ENCODE measurements at regions not wholly inside any gene's neighbourhood (a gene's known extent, or its start where the extent isn't known, plus 50 kb on each side); places are given as distances from the start of the nearest gene placed in this dataset.
"Not testable (repeated sequence)": the region's sequence is repeated elsewhere in the genome, so short reads cannot be mapped to it uniquely, and the experiment has no call there.

DNA sequence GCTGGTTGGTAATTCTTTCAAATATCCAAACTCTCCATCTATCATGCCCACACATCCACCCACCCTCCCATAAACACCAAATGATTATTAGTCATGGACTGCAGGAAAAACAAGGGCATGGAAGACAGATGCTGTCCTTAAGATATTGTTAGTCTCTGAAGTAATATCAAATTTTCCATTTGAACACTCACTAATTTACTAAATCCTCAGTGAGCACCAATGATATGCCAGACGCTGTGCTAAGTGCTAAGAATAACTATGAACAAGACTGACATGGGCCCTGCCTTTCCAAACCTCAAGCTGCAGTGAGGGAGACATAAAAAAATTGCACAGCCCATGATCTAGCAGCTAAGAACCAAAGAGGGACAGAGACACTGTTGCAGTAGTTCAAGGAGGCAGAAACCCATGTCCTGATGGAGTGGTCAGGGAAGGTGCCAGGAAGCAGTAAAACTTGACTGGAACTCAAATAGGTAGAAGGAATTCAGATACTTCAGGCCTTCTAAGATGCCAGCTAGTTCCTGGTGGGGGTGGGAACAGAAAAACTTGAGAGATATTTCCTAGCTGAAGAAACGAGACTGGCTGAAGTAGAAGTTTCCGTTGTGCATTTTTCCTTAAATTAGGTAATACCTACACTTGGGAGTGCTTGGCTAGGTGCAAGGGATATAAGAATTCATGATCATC lies 182.1 kb downstream of the OSR1 start:
- WGBS, 2 donors (ENCODE audit: low coverage in 1 of 2): 83 to 85% methylated on average over 3 of the region's 3 CpGs
- H3K36me3 ChIP-seq: no peaks in the 10 kb centered on the region
- no peaks in the 10 kb centered on the region for H3K9me3 ChIP-seq
- intact Hi-C loops (cut with DNase I; ENCODE audit: low total_unique reads): no loop called here
- in situ Hi-C loops (cut with MboI; ENCODE audit: low pct_ligation_motif_present in 1 of 4, low pct_unique_long_range_greater_than_20kb in 1 of 4, low sequenced_read_pairs in 3 of 4): no loop called here
- no peaks in the 10 kb centered on the region for H3K4me1 ChIP-seq
- no peak overlapping the region for H3K4me3 ChIP-seq
- no peak overlapping the region for H3K27ac ChIP-seq
- no peak for TF ChIP-seq EP300 (IDR thresholded peaks at IDR 0.05; ENCODE audit: low read depth)
- TF ChIP-seq, protein P1, sequence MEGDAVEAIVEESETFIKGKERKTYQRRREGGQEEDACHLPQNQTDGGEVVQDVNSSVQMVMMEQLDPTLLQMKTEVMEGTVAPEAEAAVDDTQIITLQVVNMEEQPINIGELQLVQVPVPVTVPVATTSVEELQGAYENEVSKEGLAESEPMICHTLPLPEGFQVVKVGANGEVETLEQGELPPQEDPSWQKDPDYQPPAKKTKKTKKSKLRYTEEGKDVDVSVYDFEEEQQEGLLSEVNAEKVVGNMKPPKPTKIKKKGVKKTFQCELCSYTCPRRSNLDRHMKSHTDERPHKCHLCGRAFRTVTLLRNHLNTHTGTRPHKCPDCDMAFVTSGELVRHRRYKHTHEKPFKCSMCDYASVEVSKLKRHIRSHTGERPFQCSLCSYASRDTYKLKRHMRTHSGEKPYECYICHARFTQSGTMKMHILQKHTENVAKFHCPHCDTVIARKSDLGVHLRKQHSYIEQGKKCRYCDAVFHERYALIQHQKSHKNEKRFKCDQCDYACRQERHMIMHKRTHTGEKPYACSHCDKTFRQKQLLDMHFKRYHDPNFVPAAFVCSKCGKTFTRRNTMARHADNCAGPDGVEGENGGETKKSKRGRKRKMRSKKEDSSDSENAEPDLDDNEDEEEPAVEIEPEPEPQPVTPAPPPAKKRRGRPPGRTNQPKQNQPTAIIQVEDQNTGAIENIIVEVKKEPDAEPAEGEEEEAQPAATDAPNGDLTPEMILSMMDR (IDR thresholded peaks at IDR 0.05): no peak
- TF ChIP-seq POLR2A (IDR thresholded peaks at IDR 0.05): no peak
- no peak for TF ChIP-seq POLR2AphosphoS5 (IDR thresholded peaks at IDR 0.05)
- H3K27me3 ChIP-seq: no peaks in the 10 kb centered on the region
- no peak for DNase-seq

DNA sequence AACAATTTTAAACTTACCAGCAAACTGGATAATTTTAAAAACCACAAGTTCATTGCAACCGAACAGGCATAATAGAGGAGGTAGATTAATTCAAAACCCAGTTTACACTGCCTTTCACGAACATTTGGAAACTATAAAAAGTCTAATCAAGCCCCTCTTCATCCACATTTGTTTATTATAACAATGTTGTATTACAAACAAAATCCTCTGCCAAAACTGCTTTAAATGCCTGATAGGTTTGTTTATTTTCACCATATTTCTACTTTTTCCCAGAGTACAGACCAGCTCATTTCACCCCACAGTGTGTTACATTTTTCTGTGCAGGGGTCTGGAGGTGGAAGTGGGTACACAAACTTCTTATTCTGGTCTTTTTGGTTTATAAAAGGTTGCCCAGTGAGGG lies 184.2 kb downstream of the OSR1 start:
- Histone ChIP-seq H3K27me3 (no peaks in the 10 kb centered on the region), H3K4me3 (no peak overlapping the region), H3K27ac (no peak overlapping the region), H3K9me3 (no peaks in the 10 kb centered on the region), H3K4me1 (no peaks in the 10 kb centered on the region), H3K36me3 (no peaks in the 10 kb centered on the region)
- DNase-seq: no peak
- 62 to 68% methylated on average over 2 of the region's 2 CpGs for WGBS, 2 donors (ENCODE audit: low coverage in 1 of 2)
- TF ChIP-seq POLR2A (IDR thresholded peaks at IDR 0.05): no peak
- intact Hi-C loops (cut with DNase I; ENCODE audit: low total_unique reads) (no loop called here), in situ Hi-C loops (cut with MboI; ENCODE audit: low pct_ligation_motif_present in 1 of 4, low pct_unique_long_range_greater_than_20kb in 1 of 4, low sequenced_read_pairs in 3 of 4) (no loop called here)

DNA sequence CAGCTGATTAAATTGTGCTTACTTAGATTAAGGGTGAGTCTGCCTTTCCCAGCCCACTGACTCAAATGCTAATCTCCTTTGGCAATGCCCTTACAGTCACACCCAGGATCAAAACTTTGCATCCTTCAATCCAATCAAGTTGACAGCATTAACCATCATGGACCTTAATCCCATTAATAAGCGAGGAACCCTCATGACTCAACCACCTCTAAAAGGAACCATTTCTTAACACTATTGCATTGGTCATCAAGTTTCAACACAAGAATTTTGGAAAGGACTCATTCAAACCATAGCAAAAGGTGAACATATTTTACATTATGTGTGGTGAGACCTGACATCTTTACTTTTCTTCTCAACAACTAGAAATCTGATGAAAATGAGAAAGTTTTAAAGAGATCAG lies 187.0 kb downstream of the OSR1 start:
- DNase-seq: no peak
- Histone ChIP-seq H3K36me3 (no peaks in the 10 kb centered on the region), H3K9me3 (no peaks in the 10 kb centered on the region), H3K27me3 (no peaks in the 10 kb centered on the region), H3K27ac (no peak overlapping the region), H3K4me3 (no peak overlapping the region), H3K4me1 (no peaks in the 10 kb centered on the region)
- TF ChIP-seq POLR2AphosphoS5 (IDR thresholded peaks at IDR 0.05): no peak
- no peak for TF ChIP-seq EP300 (IDR thresholded peaks at IDR 0.05; ENCODE audit: low read depth)
- no peak for TF ChIP-seq POLR2A (IDR thresholded peaks at IDR 0.05)
- TF ChIP-seq, protein P1 (IDR thresholded peaks at IDR 0.05): no peak
- in situ Hi-C loops (cut with MboI; ENCODE audit: low pct_ligation_motif_present in 1 of 4, low pct_unique_long_range_greater_than_20kb in 1 of 4, low sequenced_read_pairs in 3 of 4) (no loop called here), intact Hi-C loops (cut with DNase I; ENCODE audit: low total_unique reads) (no loop called here)
- WGBS, 2 donors (ENCODE audit: low coverage in 1 of 2): 85 to 86% methylated on average over 1 of the region's 1 CpG

DNA sequence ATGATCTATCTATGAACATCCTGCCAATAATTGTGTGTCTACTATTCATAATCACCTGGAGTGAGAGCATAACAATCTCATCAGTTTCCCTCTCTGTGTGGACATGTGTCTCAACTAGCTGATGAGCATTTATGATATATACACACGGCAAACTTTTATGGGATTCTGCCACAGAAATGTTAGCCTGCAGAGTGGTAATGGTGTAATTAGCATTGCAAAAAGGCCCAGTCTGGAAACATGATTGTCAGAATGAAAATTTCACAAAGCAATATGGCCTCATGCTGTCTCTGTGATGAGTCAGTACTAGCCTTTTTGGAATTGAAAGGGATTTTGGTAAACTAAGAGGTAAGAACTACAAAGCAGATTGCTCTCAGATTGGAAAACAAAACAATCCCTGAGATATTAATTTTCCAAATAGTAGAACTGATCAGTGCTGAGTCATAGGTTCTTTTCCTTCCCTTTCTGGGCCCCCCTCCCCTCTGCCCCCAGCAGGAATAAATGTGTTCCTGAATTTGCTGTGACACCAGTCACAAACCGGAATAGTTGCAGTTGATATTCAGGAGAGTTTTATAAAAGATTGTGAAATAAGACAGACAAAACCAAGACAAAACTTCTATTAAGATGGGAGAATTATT lies 189.2 kb downstream of the OSR1 start:
- Histone ChIP-seq H3K4me1 (no peaks in the 10 kb centered on the region), H3K27ac (no peak overlapping the region), H3K4me3 (no peak overlapping the region), H3K9me3 (no peaks in the 10 kb centered on the region), H3K36me3 (no peaks in the 10 kb centered on the region), H3K27me3 (no peaks in the 10 kb centered on the region)
- intact Hi-C loops (cut with DNase I; ENCODE audit: low total_unique reads): no loop called here
- DNase-seq: no peak
- WGBS, 2 donors (ENCODE audit: low coverage in 1 of 2): 70 to 80% methylated on average over 2 of the region's 2 CpGs
- in situ Hi-C loops (cut with MboI; ENCODE audit: low pct_ligation_motif_present in 1 of 4, low pct_unique_long_range_greater_than_20kb in 1 of 4, low sequenced_read_pairs in 3 of 4): no loop called here
- no peak for TF ChIP-seq POLR2A (IDR thresholded peaks at IDR 0.05)
- TF ChIP-seq EP300 (IDR thresholded peaks at IDR 0.05; ENCODE audit: low read depth): no peak
- TF ChIP-seq, protein P1 (IDR thresholded peaks at IDR 0.05): no peak
- TF ChIP-seq POLR2AphosphoS5 (IDR thresholded peaks at IDR 0.05): no peak

DNA sequence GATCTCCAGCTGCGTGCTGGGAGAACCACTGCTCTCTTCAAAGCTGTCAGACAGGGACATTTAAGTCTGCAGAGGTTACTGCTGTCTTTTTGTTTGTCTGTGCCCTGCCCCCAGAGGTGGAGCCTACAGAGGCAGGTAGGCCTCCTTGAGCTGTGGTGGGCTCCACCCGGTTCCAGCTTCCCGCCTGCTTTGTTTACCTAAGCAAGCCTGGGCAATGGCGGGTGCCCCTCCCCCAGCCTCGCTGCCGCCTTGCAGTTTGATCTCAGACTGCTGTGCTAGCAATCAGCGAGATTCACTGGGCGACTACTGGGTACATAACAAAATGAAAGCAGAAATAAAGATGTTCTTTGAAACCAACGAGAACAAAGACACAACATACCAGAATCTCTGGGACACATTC lies 194.3 kb downstream of the OSR1 start:
- H3K4me1 ChIP-seq; H3K36me3 ChIP-seq; H3K27ac ChIP-seq; H3K27me3 ChIP-seq; H3K9me3 ChIP-seq; intact Hi-C loops (cut with DNase I; ENCODE audit: low total_unique reads); H3K4me3 ChIP-seq; in situ Hi-C loops (cut with MboI; ENCODE audit: low pct_ligation_motif_present in 1 of 4, low pct_unique_long_range_greater_than_20kb in 1 of 4, low sequenced_read_pairs in 3 of 4): not testable (repeated sequence)
- 30 to 41% methylated on average over 5 to 9 of the region's 9 CpGs for WGBS, 2 donors (ENCODE audit: low coverage in 1 of 2)
- peak; percentile 8 for DNase-seq
